Esophagus squamous epithelium (tissue), 5 donors: ENCODE measurements at regions not wholly inside any gene's neighbourhood (a gene's known extent, or its start where the extent isn't known, plus 50 kb on each side); places are given as distances from the start of the nearest gene placed in this dataset.
A peak's percentile ranks its signal among the peaks of the same experiment; 100 is the strongest.

Experiments used
- DNase-seq: peaks from one replicate; lab custom pipeline; 2025; lab: John Stamatoyannopoulos, UW
- H3K27ac ChIP-seq, 4 donors: fragments of 200-600 bp; sonication (generic); one replicate each; pipeline ENCODE4 v1.5.1; 2016 to 2019; ENCODE audit warnings: mild to moderate bottlenecking in 1 of 4
- H3K27me3 ChIP-seq, 4 donors: fragments of 200-600 bp; sonication (generic); 1 replicate in 3 of 4; 2 replicates in 1 of 4; pipeline versions ENCODE4 v1.5.1 to v1.6.0; 2017 to 2021; ENCODE audit warnings: antibody characterized with exemption in 1 of 4
- H3K36me3 ChIP-seq, 3 donors: fragments of 200-600 bp; sonication (generic); one replicate each; pipeline ENCODE4 v1.5.1; 2016 to 2019
- H3K4me1 ChIP-seq, 3 donors: fragments of 200-600 bp; sonication (generic); one replicate each; pipeline ENCODE4 v1.5.1; 2017 to 2019
- H3K4me3 ChIP-seq, 4 donors: fragments of 200-600 bp; sonication (generic); 1 replicate in 3 of 4; 2 replicates in 1 of 4; pipeline ENCODE4 v1.5.1; 2016 to 2019; ENCODE audit warnings: mild to moderate bottlenecking in 2 of 4, moderate library complexity in 1 of 4
- H3K9me3 ChIP-seq, 3 donors: fragments of 200-600 bp; sonication (generic); one replicate each; pipeline ENCODE4 v1.5.1; 2016 to 2019
- CTCF ChIP-seq, 6 experiments: fragments of 450-650 bp in 4 of 6; fragments of 200-600 bp in 2 of 6; sonication (generic) in 2 of 6; IDR thresholded peaks; one replicate each; pipeline ENCODE4 v1.5.1; 2016 to 2019; ENCODE audit warnings: antibody characterized with exemption in 6 of 6, mild to moderate bottlenecking in 4 of 6, moderate library complexity in 4 of 6
- POLR2A ChIP-seq, 4 donors: fragments of 450-650 bp; IDR thresholded peaks; one replicate each; pipeline ENCODE4 v1.6.1; 2017; ENCODE audit warnings: antibody characterized with exemption in 4 of 4, mild to moderate bottlenecking in 4 of 4, moderate library complexity in 3 of 4
- WGBS, 2 donors: methylation state at CpG; one replicate each; pipeline ENCODE4 v1.1.5; 2018; 5-methylcytosine and 5-hydroxymethylcytosine counted together
- intact Hi-C: fragments of 100-400 bp; cut with DNase I; formaldehyde crosslinking; loops from one replicate; pipeline ENCODE4 v1.15.0; 2022
- donor health status: DM: yes; HTN: yes; CAD: no.

GRCh38 chr15:97224191-97224641, 736.3 kb upstream of the ARRDC4 start:
- Histone ChIP-seq H3K27ac (no peak overlapping the region), H3K27me3 (no peaks in the 10 kb centered on the region), H3K4me1 (no peaks in the 10 kb centered on the region), H3K9me3 (peaks cover 0 to 8% (median 0%) of the 10 kb centered on the region in 3 donors), H3K36me3 (no peaks in the 10 kb centered on the region), H3K4me3 (no peak overlapping the region)
- no peak for TF ChIP-seq POLR2A (IDR thresholded peaks at IDR 0.05)
- no peak for TF ChIP-seq CTCF (IDR thresholded peaks at IDR 0.05)
- 96% methylated on average over 18 of the region's 44 CpGs; no CpG with 5 or more reads in 1 of the 2 donors for WGBS, 2 donors
- intact Hi-C loops = no loop called here
- no peak for DNase-seq

GRCh38 chr15:97234851-97235610, 725.5 kb upstream of the ARRDC4 start:
- H3K36me3 ChIP-seq = no peaks in the 10 kb centered on the region

GRCh38 chr15:97235611-97235985, 724.9 kb upstream of the ARRDC4 start:
- H3K4me1 ChIP-seq = peaks cover 0 to 3% (median 0%) of the 10 kb centered on the region in 3 donors
- H3K9me3 ChIP-seq = no peaks in the 10 kb centered on the region
- no peak for TF ChIP-seq POLR2A (IDR thresholded peaks at IDR 0.05)
- TF ChIP-seq CTCF (IDR thresholded peaks at IDR 0.05) = no peak
- no peak overlapping the region for H3K27ac ChIP-seq
- no peaks in the 10 kb centered on the region for H3K36me3 ChIP-seq
- DNase-seq = no peak
- peak overlapping the region in 2 of 4 donors; percentile 4 to 42 for H3K4me3 ChIP-seq
- intact Hi-C loops = no loop called here
- H3K27me3 ChIP-seq = no peaks in the 10 kb centered on the region
- 35 to 41% methylated on average over 7 of the region's 7 CpGs for WGBS, 2 donors

More at GRCh38 chr15:97234851-97235610, 725.5 kb upstream of the ARRDC4 start:
- H3K4me3 ChIP-seq = peak overlapping the region in 2 of 4 donors; percentile 4 to 42
- TF ChIP-seq POLR2A (IDR thresholded peaks at IDR 0.05) (no peak), CTCF (IDR thresholded peaks at IDR 0.05) (peak in 5 of 6 experiments; percentile 68 to 79 (median 78))
- no peaks in the 10 kb centered on the region for H3K9me3 ChIP-seq
- peaks cover 0 to 3% (median 0%) of the 10 kb centered on the region in 3 donors for H3K4me1 ChIP-seq
- DNase-seq = no peak
- H3K27me3 ChIP-seq = no peaks in the 10 kb centered on the region
- intact Hi-C loops = no loop called here
- WGBS, 2 donors = 32 to 34% methylated on average over 9 of the region's 9 CpGs
- no peak overlapping the region for H3K27ac ChIP-seq

GRCh38 chr15:97236140-97236539, 724.4 kb upstream of the ARRDC4 start:
- intact Hi-C loops = no loop called here
- H3K4me1 ChIP-seq = peaks cover 0 to 3% (median 0%) of the 10 kb centered on the region in 3 donors
- WGBS, 2 donors = 69 to 73% methylated on average over 5 of the region's 5 CpGs
- DNase-seq = no peak
- H3K4me3 ChIP-seq = no peak overlapping the region
- H3K9me3 ChIP-seq = no peaks in the 10 kb centered on the region
- no peaks in the 10 kb centered on the region for H3K36me3 ChIP-seq
- H3K27ac ChIP-seq = no peak overlapping the region
- no peaks in the 10 kb centered on the region for H3K27me3 ChIP-seq
- TF ChIP-seq POLR2A (IDR thresholded peaks at IDR 0.05) (no peak), CTCF (IDR thresholded peaks at IDR 0.05) (no peak)

- TF ChIP-seq POLR2A (IDR thresholded peaks at IDR 0.05) (no peak), CTCF (IDR thresholded peaks at IDR 0.05) (no peak)
- H3K4me3 ChIP-seq = no peak overlapping the region
- H3K27ac ChIP-seq = no peak overlapping the region
- no peak for DNase-seq
- no peaks in the 10 kb centered on the region for H3K9me3 ChIP-seq
- WGBS, 2 donors = 86 to 87% methylated on average over 6 of the region's 6 CpGs
- no peaks in the 10 kb centered on the region for H3K36me3 ChIP-seq
- intact Hi-C loops = no loop called here
- no peaks in the 10 kb centered on the region for H3K27me3 ChIP-seq
- peaks cover 0 to 3% (median 0%) of the 10 kb centered on the region in 3 donors for H3K4me1 ChIP-seq
Measured at GRCh38 chr15:97237160-97237559, 723.3 kb upstream of the ARRDC4 start.
